ENCODE measurements at regions not wholly inside any gene's neighbourhood (a gene's known extent, or its start where the extent isn't known, plus 50 kb on each side); places are given as distances from the start of the nearest gene placed in this dataset.

- Mint-ChIP-seq H3K4me3 (ENCODE audit: unreplicated experiment) (no peak overlapping the region), H3K36me3 (ENCODE audit: low read depth) (peaks cover 5% of the 10 kb centered on the region), H3K27me3 (ENCODE audit: low read depth) (no peaks in the 10 kb centered on the region), H3K27ac (ENCODE audit: unreplicated experiment) (no peak overlapping the region), H3K4me1 (ENCODE audit: low read depth) (peaks cover 5% of the 10 kb centered on the region), H3K9me3 (ENCODE audit: low read depth) (peaks cover 12% of the 10 kb centered on the region)
- DNase-seq (ENCODE audit: low spot score): no peak
- no peak for TF ChIP-seq CTCF (IDR thresholded peaks at IDR 0.05)
These were observed 144.9 kb downstream of the TXNL1 start for GRCh38 chr18:56493531-56493930.

GRCh38 chr18:56492136-56492535 lies 146.3 kb downstream of the TXNL1 start:
- Mint-ChIP-seq H3K4me1 (ENCODE audit: low read depth) (peaks cover 5% of the 10 kb centered on the region), H3K9me3 (ENCODE audit: low read depth) (peaks cover 9% of the 10 kb centered on the region), H3K27ac (ENCODE audit: unreplicated experiment) (no peak overlapping the region), H3K4me3 (ENCODE audit: unreplicated experiment) (no peak overlapping the region), H3K36me3 (ENCODE audit: low read depth) (peaks cover 3% of the 10 kb centered on the region), H3K27me3 (ENCODE audit: low read depth) (no peaks in the 10 kb centered on the region)
- no peak for TF ChIP-seq CTCF (IDR thresholded peaks at IDR 0.05)
- no peak for DNase-seq (ENCODE audit: low spot score)

GRCh38 chr18:56490942-56491341 lies 147.4 kb downstream of the TXNL1 start:
- DNase-seq (ENCODE audit: low spot score): no peak
- Mint-ChIP-seq H3K27me3 (ENCODE audit: low read depth) (no peaks in the 10 kb centered on the region), H3K27ac (ENCODE audit: unreplicated experiment) (no peak overlapping the region), H3K36me3 (ENCODE audit: low read depth) (no peaks in the 10 kb centered on the region), H3K4me3 (ENCODE audit: unreplicated experiment) (no peak overlapping the region), H3K4me1 (ENCODE audit: low read depth) (peaks cover 5% of the 10 kb centered on the region), H3K9me3 (ENCODE audit: low read depth) (peaks cover 4% of the 10 kb centered on the region)
- no peak for TF ChIP-seq CTCF (IDR thresholded peaks at IDR 0.05)

GRCh38 chr18:56489893-56490292 lies 148.5 kb downstream of the TXNL1 start:
- Mint-ChIP-seq H3K4me3 (ENCODE audit: unreplicated experiment) (no peak overlapping the region), H3K27ac (ENCODE audit: unreplicated experiment) (no peak overlapping the region), H3K9me3 (ENCODE audit: low read depth) (peaks cover 2% of the 10 kb centered on the region), H3K36me3 (ENCODE audit: low read depth) (no peaks in the 10 kb centered on the region), H3K4me1 (ENCODE audit: low read depth) (peaks cover 5% of the 10 kb centered on the region), H3K27me3 (ENCODE audit: low read depth) (no peaks in the 10 kb centered on the region)
- no peak for TF ChIP-seq CTCF (IDR thresholded peaks at IDR 0.05)
- DNase-seq (ENCODE audit: low spot score): no peak

- DNase-seq (ENCODE audit: low spot score): no peak
- peaks cover 2% of the 10 kb centered on the region for H3K9me3 Mint-ChIP-seq (ENCODE audit: low read depth)
- H3K27me3 Mint-ChIP-seq (ENCODE audit: low read depth): no peaks in the 10 kb centered on the region
- H3K4me3 Mint-ChIP-seq (ENCODE audit: unreplicated experiment): no peak overlapping the region
- peaks cover 5% of the 10 kb centered on the region for H3K4me1 Mint-ChIP-seq (ENCODE audit: low read depth)
- TF ChIP-seq CTCF (IDR thresholded peaks at IDR 0.05): no peak
- H3K36me3 Mint-ChIP-seq (ENCODE audit: low read depth): no peaks in the 10 kb centered on the region
- no peak overlapping the region for H3K27ac Mint-ChIP-seq (ENCODE audit: unreplicated experiment)
These were observed 149.7 kb downstream of the TXNL1 start for GRCh38 chr18:56488739-56489138.
